ENCODE measurements at regions not wholly inside any gene's neighbourhood (a gene's known extent, or its start where the extent isn't known, plus 50 kb on each side); places are given as distances from the start of the nearest gene placed in this dataset.

DNA sequence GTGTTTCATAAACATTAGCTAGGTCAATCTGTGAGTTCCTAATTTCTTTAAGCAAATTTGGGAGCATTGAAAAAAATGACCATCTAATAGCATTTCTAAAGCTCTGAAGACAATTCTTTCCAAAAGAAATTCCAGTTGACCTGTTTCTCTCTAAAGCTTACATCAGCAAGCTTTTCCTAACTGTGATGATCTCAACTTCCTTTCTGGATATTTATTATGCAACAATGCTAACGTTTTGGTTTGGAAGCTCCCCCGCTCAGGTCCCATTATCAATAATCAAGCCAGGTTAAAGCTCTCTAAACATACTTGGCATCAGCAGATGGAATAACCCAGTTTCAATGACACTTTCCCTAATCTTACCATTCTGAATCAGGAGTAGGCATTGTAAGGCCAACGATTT, 196.3 kb upstream of the TANK start:
- TF ChIP-seq, protein P1, sequence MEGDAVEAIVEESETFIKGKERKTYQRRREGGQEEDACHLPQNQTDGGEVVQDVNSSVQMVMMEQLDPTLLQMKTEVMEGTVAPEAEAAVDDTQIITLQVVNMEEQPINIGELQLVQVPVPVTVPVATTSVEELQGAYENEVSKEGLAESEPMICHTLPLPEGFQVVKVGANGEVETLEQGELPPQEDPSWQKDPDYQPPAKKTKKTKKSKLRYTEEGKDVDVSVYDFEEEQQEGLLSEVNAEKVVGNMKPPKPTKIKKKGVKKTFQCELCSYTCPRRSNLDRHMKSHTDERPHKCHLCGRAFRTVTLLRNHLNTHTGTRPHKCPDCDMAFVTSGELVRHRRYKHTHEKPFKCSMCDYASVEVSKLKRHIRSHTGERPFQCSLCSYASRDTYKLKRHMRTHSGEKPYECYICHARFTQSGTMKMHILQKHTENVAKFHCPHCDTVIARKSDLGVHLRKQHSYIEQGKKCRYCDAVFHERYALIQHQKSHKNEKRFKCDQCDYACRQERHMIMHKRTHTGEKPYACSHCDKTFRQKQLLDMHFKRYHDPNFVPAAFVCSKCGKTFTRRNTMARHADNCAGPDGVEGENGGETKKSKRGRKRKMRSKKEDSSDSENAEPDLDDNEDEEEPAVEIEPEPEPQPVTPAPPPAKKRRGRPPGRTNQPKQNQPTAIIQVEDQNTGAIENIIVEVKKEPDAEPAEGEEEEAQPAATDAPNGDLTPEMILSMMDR (IDR thresholded peaks at IDR 0.05) = no peak
- no peak for TF ChIP-seq EZH2 (IDR thresholded peaks at IDR 0.05; ENCODE audit: borderline replicate concordance, insufficient read depth, low read depth, low read length, poor library complexity, severe bottlenecking)
- Histone ChIP-seq H3K79me2 (ENCODE audit: control insufficient read depth, insufficient read depth, low read length) (no peaks in the 10 kb centered on the region), H3K36me3 (replicated peaks in 1 of 2; ENCODE audit: control extremely low read depth in 1 of 2, control insufficient read depth in 1 of 2, extremely low read depth in 1 of 2, insufficient read depth in 2 of 2, low read length in 1 of 2) (no peaks in the 10 kb centered on the region), H3K4me1 (ENCODE audit: control insufficient read depth in 2 of 2, insufficient read depth in 2 of 2, low read length in 2 of 2) (no peaks in the 10 kb centered on the region), H3K4me2 (replicated peaks; ENCODE audit: low read depth, low read length, poor library complexity, severe bottlenecking) (no peak overlapping the region), H3K9me3 (ENCODE audit: control extremely low read depth in 1 of 3, control insufficient read depth in 2 of 3, insufficient read depth in 1 of 3, low read length in 2 of 3) (no peaks in the 10 kb centered on the region), H3K9ac (ENCODE audit: low read length) (no peak overlapping the region), H3K27me3 (replicated peaks in 1 of 4; ENCODE audit: control extremely low read depth in 1 of 4, control insufficient read depth in 3 of 4, insufficient read depth in 4 of 4, low read length in 3 of 4) (no peaks in the 10 kb centered on the region), H3K4me3 (ENCODE audit: control extremely low read depth in 1 of 5, extremely low read depth in 1 of 5, insufficient read depth in 1 of 5, low read depth in 2 of 5, low read length in 4 of 5) (no peak overlapping the region), H3K27ac (ENCODE audit: low read length in 2 of 2) (no peak overlapping the region), H2AFZ (ENCODE audit: insufficient read depth, low read depth, low read length, poor library complexity, severe bottlenecking) (no peak overlapping the region), H4K20me1 (ENCODE audit: control insufficient read depth, insufficient read depth, low read length, poor library complexity, severe bottlenecking) (no peaks in the 10 kb centered on the region)
- CTCF ChIA-PET = interaction anchor here (0.9 to 1.0 kb wide), 2 partner anchors 11 to 30 kb away, joined by 3 to 4 read pairs; no protein-coding TSS in a partner anchor
- H3K4me1 Mint-ChIP-seq = no peaks in the 10 kb centered on the region
- 100% methylated on average over 1 of the region's 3 CpGs for WGBS (ENCODE audit: insufficient coverage)
- DNase-seq = no peak
- no peak overlapping the region for H3K4me3 Mint-ChIP-seq
- H3K9me3 Mint-ChIP-seq (ENCODE audit: insufficient read depth) = no peaks in the 10 kb centered on the region
- POLR2A ChIA-PET = no interaction called here
- no peak for ATAC-seq (ENCODE audit: low read depth)
- H3K27me3 Mint-ChIP-seq = peaks cover 8% of the 10 kb centered on the region
- intact Hi-C loops (cut with micrococcal nuclease) = no loop called here
- H3K27ac Mint-ChIP-seq = no peak overlapping the region

DNA sequence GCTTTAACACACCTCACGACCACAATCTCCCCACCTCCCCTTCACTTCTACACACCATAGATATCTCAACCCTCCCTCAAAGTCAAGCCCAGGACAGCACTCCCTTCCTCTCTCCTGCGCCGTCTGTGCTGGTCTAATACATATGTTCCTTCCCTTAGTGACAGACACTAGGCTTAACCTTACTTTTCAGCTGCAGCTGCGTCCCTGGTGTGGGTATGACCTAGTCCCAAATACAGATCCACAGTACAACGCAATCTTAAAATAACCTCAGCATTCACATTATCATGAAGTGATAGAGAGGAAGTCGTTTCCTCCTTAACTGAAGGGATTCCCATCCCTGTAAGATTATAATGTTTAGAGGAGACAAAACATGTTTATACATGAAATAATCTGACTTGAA, 192.7 kb upstream of the TANK start:
- CTCF ChIA-PET = interaction anchor here (0.6 to 5.6 kb wide), 2 partner anchors 337 to 643 kb away, joined by 3 to 35 read pairs; no protein-coding TSS in a partner anchor

More for the DNA sequence above, 192.7 kb upstream of the TANK start:
- Mint-ChIP-seq H3K27ac (no peak overlapping the region), H3K4me3 (no peak overlapping the region), H3K27me3 (peaks cover 8% of the 10 kb centered on the region), H3K9me3 (ENCODE audit: insufficient read depth) (no peaks in the 10 kb centered on the region), H3K4me1 (no peaks in the 10 kb centered on the region)
- no peak overlapping the region for H3K4me3 ChIP-seq (ENCODE audit: control extremely low read depth in 1 of 5, extremely low read depth in 1 of 5, insufficient read depth in 1 of 5, low read depth in 2 of 5, low read length in 4 of 5)
- 88% methylated on average over 3 of the region's 6 CpGs for WGBS (ENCODE audit: insufficient coverage)
- no peak overlapping the region for H3K9ac ChIP-seq (ENCODE audit: low read length)
- no peak overlapping the region for H2AFZ ChIP-seq (ENCODE audit: insufficient read depth, low read depth, low read length, poor library complexity, severe bottlenecking)
- H3K27me3 ChIP-seq (replicated peaks in 1 of 4; ENCODE audit: control extremely low read depth in 1 of 4, control insufficient read depth in 3 of 4, insufficient read depth in 4 of 4, low read length in 3 of 4) = no peaks in the 10 kb centered on the region
- POLR2A ChIA-PET = no interaction called here
- no peak for ATAC-seq (ENCODE audit: low read depth)
- H3K79me2 ChIP-seq (ENCODE audit: control insufficient read depth, insufficient read depth, low read length) = no peaks in the 10 kb centered on the region
- TF ChIP-seq EZH2 (IDR thresholded peaks at IDR 0.05; ENCODE audit: borderline replicate concordance, insufficient read depth, low read depth, low read length, poor library complexity, severe bottlenecking) = no peak
- TF ChIP-seq, protein P1 (IDR thresholded peaks at IDR 0.05) = no peak
- no peaks in the 10 kb centered on the region for H3K4me1 ChIP-seq (ENCODE audit: control insufficient read depth in 2 of 2, insufficient read depth in 2 of 2, low read length in 2 of 2)
- no peak for DNase-seq
- no peak overlapping the region for H3K4me2 ChIP-seq (replicated peaks; ENCODE audit: low read depth, low read length, poor library complexity, severe bottlenecking)
- H3K36me3 ChIP-seq (replicated peaks in 1 of 2; ENCODE audit: control extremely low read depth in 1 of 2, control insufficient read depth in 1 of 2, extremely low read depth in 1 of 2, insufficient read depth in 2 of 2, low read length in 1 of 2) = no peaks in the 10 kb centered on the region
- no peak overlapping the region for H3K27ac ChIP-seq (ENCODE audit: low read length in 2 of 2)
- no peaks in the 10 kb centered on the region for H3K9me3 ChIP-seq (ENCODE audit: control extremely low read depth in 1 of 3, control insufficient read depth in 2 of 3, insufficient read depth in 1 of 3, low read length in 2 of 3)
- H4K20me1 ChIP-seq (ENCODE audit: control insufficient read depth, insufficient read depth, low read length, poor library complexity, severe bottlenecking) = no peaks in the 10 kb centered on the region
- intact Hi-C loops (cut with micrococcal nuclease) = no loop called here

All from B cell (primary cell).